Smooth muscle cell (in vitro differentiated cells): ENCODE measurements at regions not wholly inside any gene's neighbourhood (a gene's known extent, or its start where the extent isn't known, plus 50 kb on each side); places are given as distances from the start of the nearest gene placed in this dataset.

Experiments
- DNase-seq: peaks from one replicate; lab custom pipeline; 2025; ENCODE audit not compliant: unreplicated experiment; lab: John Stamatoyannopoulos, UW
- H2AFZ ChIP-seq: fragments of 200-600 bp; sonication (generic); 2 replicates; pipeline ENCODE4 v1.6.0; 2016; ENCODE audit warnings: antibody characterized with exemption, low read depth, mild to moderate bottlenecking
- H3F3A ChIP-seq: fragments of 200-600 bp; sonication (generic); 2 replicates; pipeline ENCODE4 v1.6.0; 2017; ENCODE audit warnings: antibody characterized with exemption, low read depth
- H3K27ac ChIP-seq: fragments of 200-600 bp; sonication (generic); 2 replicates; pipeline ENCODE4 v1.5.1; 2016; ENCODE audit warnings: low read depth, mild to moderate bottlenecking
- H3K27me3 ChIP-seq: fragments of 200-600 bp; sonication (generic); 2 replicates; pipeline ENCODE4 v1.6.1; 2016; ENCODE audit warnings: low read depth, mild to moderate bottlenecking
- H3K36me3 ChIP-seq: fragments of 200-600 bp; sonication (generic); 2 replicates; pipeline ENCODE4 v1.5.1; 2016; ENCODE audit warnings: low read depth
- H3K4me1 ChIP-seq: fragments of 200-600 bp; sonication (generic); 2 replicates; pipeline ENCODE4 v1.5.1; 2016; ENCODE audit warnings: low read depth
- H3K4me2 ChIP-seq: fragments of 200-600 bp; sonication (generic); 2 replicates; pipeline ENCODE4 v1.6.0; 2016; ENCODE audit warnings: mild to moderate bottlenecking
- H3K4me3 ChIP-seq: fragments of 200-600 bp; sonication (generic); 2 replicates; pipeline ENCODE4 v1.5.1; 2016; ENCODE audit warnings: mild to moderate bottlenecking
- H3K79me2 ChIP-seq: fragments of 200-600 bp; sonication (generic); 2 replicates; pipeline ENCODE4 v1.6.0; 2016; ENCODE audit warnings: low read depth, mild to moderate bottlenecking
- H3K9ac ChIP-seq: fragments of 200-600 bp; sonication (generic); 2 replicates; pipeline ENCODE4 v1.6.0; 2016; ENCODE audit warnings: low read depth
- H3K9me3 ChIP-seq: fragments of 200-600 bp; sonication (generic); replicated peaks from 2 replicates; pipeline ENCODE4 v1.5.1; 2016; ENCODE audit warnings: low read depth
- H4K20me1 ChIP-seq: fragments of 200-600 bp; sonication (generic); 2 replicates; pipeline ENCODE4 v1.6.0; 2016; ENCODE audit warnings: low read depth
- WGBS: methylation state at CpG from one replicate; pipeline ENCODE4 v1.1.7; 2016; ENCODE audit warnings: low lambda C conversion rate; 5-methylcytosine and 5-hydroxymethylcytosine counted together
- TF ChIP-seq, protein P1 (sequence below): fragments of 200-600 bp; sonication (generic); IDR thresholded peaks from 2 replicates; pipeline ENCODE4 v1.5.1; 2017; ENCODE audit warnings: borderline replicate concordance, mild to moderate bottlenecking, antibody characterized with exemption; ENCODE audit not compliant: insufficient read depth, poor library complexity, severe bottlenecking

DNA sequence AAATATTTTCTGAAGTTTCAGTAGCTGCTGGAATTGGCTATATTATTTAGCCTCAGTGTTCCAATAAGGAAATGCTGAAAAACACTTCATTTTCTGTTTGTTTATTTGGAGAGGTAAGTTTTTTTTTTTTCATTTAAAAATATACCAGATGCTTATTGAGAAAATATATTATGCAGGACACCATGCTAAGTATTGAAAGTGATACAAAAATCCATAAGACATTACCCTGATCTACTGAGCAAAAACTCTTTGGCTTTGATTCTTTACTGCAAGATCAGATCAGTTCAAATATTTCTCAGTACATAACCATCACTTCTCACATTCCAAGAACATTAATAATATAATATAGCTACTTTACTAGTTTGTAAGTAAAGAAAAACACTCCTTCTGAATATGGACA lies 123.4 kb upstream of the PACRGL start:
- TF ChIP-seq, protein P1, sequence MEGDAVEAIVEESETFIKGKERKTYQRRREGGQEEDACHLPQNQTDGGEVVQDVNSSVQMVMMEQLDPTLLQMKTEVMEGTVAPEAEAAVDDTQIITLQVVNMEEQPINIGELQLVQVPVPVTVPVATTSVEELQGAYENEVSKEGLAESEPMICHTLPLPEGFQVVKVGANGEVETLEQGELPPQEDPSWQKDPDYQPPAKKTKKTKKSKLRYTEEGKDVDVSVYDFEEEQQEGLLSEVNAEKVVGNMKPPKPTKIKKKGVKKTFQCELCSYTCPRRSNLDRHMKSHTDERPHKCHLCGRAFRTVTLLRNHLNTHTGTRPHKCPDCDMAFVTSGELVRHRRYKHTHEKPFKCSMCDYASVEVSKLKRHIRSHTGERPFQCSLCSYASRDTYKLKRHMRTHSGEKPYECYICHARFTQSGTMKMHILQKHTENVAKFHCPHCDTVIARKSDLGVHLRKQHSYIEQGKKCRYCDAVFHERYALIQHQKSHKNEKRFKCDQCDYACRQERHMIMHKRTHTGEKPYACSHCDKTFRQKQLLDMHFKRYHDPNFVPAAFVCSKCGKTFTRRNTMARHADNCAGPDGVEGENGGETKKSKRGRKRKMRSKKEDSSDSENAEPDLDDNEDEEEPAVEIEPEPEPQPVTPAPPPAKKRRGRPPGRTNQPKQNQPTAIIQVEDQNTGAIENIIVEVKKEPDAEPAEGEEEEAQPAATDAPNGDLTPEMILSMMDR: no peak
- H3K9ac ChIP-seq: no peak overlapping the region
- H3K4me2 ChIP-seq: no peak overlapping the region
- no peak for DNase-seq
- no peaks in the 10 kb centered on the region for H3K9me3 ChIP-seq
- H3K27ac ChIP-seq: no peak overlapping the region
- H3F3A ChIP-seq: no peaks in the 10 kb centered on the region
- no peaks in the 10 kb centered on the region for H3K79me2 ChIP-seq
- no peaks in the 10 kb centered on the region for H4K20me1 ChIP-seq
- H3K36me3 ChIP-seq: no peaks in the 10 kb centered on the region
- H2AFZ ChIP-seq: no peak overlapping the region
- H3K4me3 ChIP-seq: no peak overlapping the region
- peaks cover 7% of the 10 kb centered on the region for H3K4me1 ChIP-seq
- no peaks in the 10 kb centered on the region for H3K27me3 ChIP-seq

GRCh38 chr4:20577702-20578101 lies 122.6 kb upstream of the PACRGL start:
- no peak for DNase-seq
- Histone ChIP-seq H3K9me3 (no peaks in the 10 kb centered on the region), H3K9ac (no peak overlapping the region), H3F3A (no peaks in the 10 kb centered on the region), H2AFZ (no peak overlapping the region), H3K4me3 (no peak overlapping the region), H3K36me3 (no peaks in the 10 kb centered on the region), H3K27ac (no peak overlapping the region), H3K27me3 (no peaks in the 10 kb centered on the region), H4K20me1 (no peaks in the 10 kb centered on the region), H3K79me2 (no peaks in the 10 kb centered on the region), H3K4me2 (no peak overlapping the region), H3K4me1 (peaks cover 5% of the 10 kb centered on the region)
- WGBS: 75% methylated on average over 2 of the region's 2 CpGs
- TF ChIP-seq, protein P1: no peak

- Histone ChIP-seq H3K36me3 (no peaks in the 10 kb centered on the region), H3K9ac (no peak overlapping the region), H3K27me3 (no peaks in the 10 kb centered on the region), H3F3A (no peaks in the 10 kb centered on the region), H3K27ac (no peak overlapping the region), H2AFZ (no peak overlapping the region), H3K9me3 (no peaks in the 10 kb centered on the region), H3K4me2 (no peak overlapping the region), H3K79me2 (no peaks in the 10 kb centered on the region), H3K4me1 (no peaks in the 10 kb centered on the region), H4K20me1 (no peaks in the 10 kb centered on the region), H3K4me3 (no peak overlapping the region)
- WGBS: 82% methylated on average over 2 of the region's 2 CpGs
- TF ChIP-seq, protein P1: no peak
- DNase-seq: no peak
Observed at GRCh38 chr4:20580907-20581306, 119.4 kb upstream of the PACRGL start.

DNA sequence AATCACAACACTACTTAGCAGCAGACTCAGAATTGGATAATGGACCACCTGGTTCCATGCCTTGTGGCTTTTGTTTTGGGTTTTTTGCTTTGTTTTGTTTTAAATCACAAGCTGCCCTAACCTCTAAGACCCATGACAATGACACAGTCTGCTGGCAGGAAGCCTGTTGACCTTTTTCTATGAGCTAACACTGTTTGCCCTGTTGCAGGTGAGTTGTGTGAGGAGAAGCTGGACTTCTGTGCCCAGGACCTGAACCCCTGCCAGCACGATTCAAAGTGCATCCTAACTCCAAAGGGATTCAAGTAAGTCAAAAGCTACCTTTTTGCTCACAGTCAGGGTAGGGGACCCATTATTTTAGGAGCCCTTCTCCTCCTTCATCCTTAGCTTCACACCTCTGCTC lies 110.8 kb upstream of the PACRGL start:
- WGBS: 94% methylated on average over 1 of the region's 1 CpG
- no peak overlapping the region for H3K4me3 ChIP-seq
- no peaks in the 10 kb centered on the region for H3F3A ChIP-seq

More for the DNA sequence above, 110.8 kb upstream of the PACRGL start:
- DNase-seq: no peak
- no peaks in the 10 kb centered on the region for H3K27me3 ChIP-seq
- H3K9me3 ChIP-seq: no peaks in the 10 kb centered on the region
- H3K9ac ChIP-seq: no peak overlapping the region
- H3K27ac ChIP-seq: no peak overlapping the region
- TF ChIP-seq, protein P1: no peak
- H3K4me1 ChIP-seq: no peaks in the 10 kb centered on the region
- H3K36me3 ChIP-seq: no peaks in the 10 kb centered on the region
- no peaks in the 10 kb centered on the region for H3K79me2 ChIP-seq
- H2AFZ ChIP-seq: no peak overlapping the region
- H3K4me2 ChIP-seq: no peak overlapping the region
- H4K20me1 ChIP-seq: no peaks in the 10 kb centered on the region
